ENCODE measurements at regions not wholly inside any gene's neighbourhood (a gene's known extent, or its start where the extent isn't known, plus 50 kb on each side); places are given as distances from the start of the nearest gene placed in this dataset.

GRCh38 chr14:99028041-99028440 lies 244.0 kb downstream of the BCL11B start:
- no peak overlapping the region for H3K4me3 ChIP-seq (ENCODE audit: low read depth, low read length)
- ChIA-PET POLR2A (no interaction called here), CTCF (no interaction called here)
- no peaks in the 10 kb centered on the region for H3K4me1 ChIP-seq (ENCODE audit: control insufficient read depth, insufficient read depth, low read length)
- no peaks in the 10 kb centered on the region for H3K36me3 ChIP-seq (ENCODE audit: control insufficient read depth in 2 of 2, insufficient read depth in 1 of 2, low read length in 2 of 2)
- H3K27ac ChIP-seq (ENCODE audit: extremely low read depth, low read depth, low read length): no peak overlapping the region
- no peak for TF ChIP-seq OSR2 (tag by site-specific recombination; IDR thresholded peaks at IDR 0.05)
- TF ChIP-seq SCRT1 (tag by site-specific recombination; IDR thresholded peaks at IDR 0.05; ENCODE audit: borderline replicate concordance): no peak
- TF ChIP-seq ZBTB11 (tag by site-specific recombination; conservative IDR thresholded peaks at IDR 0.05; ENCODE audit: low read depth): no peak
- no peak for TF ChIP-seq ZNF561 (tag by site-specific recombination; IDR thresholded peaks at IDR 0.05; ENCODE audit: borderline replicate concordance)
- no peak for TF ChIP-seq ZNF555 (tag by site-specific recombination; conservative IDR thresholded peaks at IDR 0.05)
- no peak for TF ChIP-seq ZNF449 (tag by site-specific recombination; IDR thresholded peaks at IDR 0.05)
- TF ChIP-seq ZSCAN18 (tag by site-specific recombination; IDR thresholded peaks at IDR 0.05): no peak
- no peak for TF ChIP-seq ZNF510 (tag by site-specific recombination; IDR thresholded peaks at IDR 0.05; ENCODE audit: insufficient replicate concordance)
- no peak for TF ChIP-seq ZNF776 (tag by site-specific recombination; IDR thresholded peaks at IDR 0.05; ENCODE audit: borderline replicate concordance)
- no peaks in the 10 kb centered on the region; the same call in 1 of the 2 replicates for H3K9me3 ChIP-seq (ENCODE audit: control insufficient read depth, insufficient read depth, low read depth, low read length)

- Histone ChIP-seq H3K9me3 (ENCODE audit: control insufficient read depth, insufficient read depth, low read depth, low read length) (no peaks in the 10 kb centered on the region; the same call in 1 of the 2 replicates), H3K27ac (ENCODE audit: extremely low read depth, low read depth, low read length) (no peak overlapping the region), H3K4me1 (ENCODE audit: control insufficient read depth, insufficient read depth, low read length) (no peaks in the 10 kb centered on the region), H3K4me3 (ENCODE audit: low read depth, low read length) (no peak overlapping the region), H3K36me3 (ENCODE audit: control insufficient read depth in 2 of 2, insufficient read depth in 1 of 2, low read length in 2 of 2) (no peaks in the 10 kb centered on the region)
- POLR2A ChIA-PET: interaction anchor here (0.6 kb wide), 1 partner anchor 76 kb away, joined by 4 read pairs; no protein-coding TSS in a partner anchor
- TF ChIP-seq ZNF112 (tag by site-specific recombination; IDR thresholded peaks at IDR 0.05) (no peak), ZNF518A (tag by site-specific recombination; conservative IDR thresholded peaks at IDR 0.05; ENCODE audit: low read depth) (no peak)
- CTCF ChIA-PET: no interaction called here
Observed at GRCh38 chr14:99028521-99028920, 243.5 kb downstream of the BCL11B start.
